ENCODE measurements at regions not wholly inside any gene's neighbourhood (a gene's known extent, or its start where the extent isn't known, plus 50 kb on each side); places are given as distances from the start of the nearest gene placed in this dataset.

GRCh38 chr3:164526250-164526649 is 552.0 kb downstream of the SI start:
- no peak for TF ChIP-seq CTCF (IDR thresholded peaks at IDR 0.05 in 2 of 3, conservative IDR thresholded peaks at IDR 0.05 in 1 of 3; ENCODE audit: borderline replicate concordance in 1 of 3, insufficient read depth in 1 of 3, low read depth in 2 of 3, low read length in 2 of 3)
- no peak for TF ChIP-seq YY1 (IDR thresholded peaks at IDR 0.05; ENCODE audit: extremely low read depth, insufficient replicate concordance, low read depth, low read length)
- no peak for TF ChIP-seq POLR2AphosphoS5 (IDR thresholded peaks at IDR 0.05; ENCODE audit: low read depth, low read length)
- TF ChIP-seq SIN3A (IDR thresholded peaks at IDR 0.05; ENCODE audit: low read depth) = no peak
- TF ChIP-seq REST (IDR thresholded peaks at IDR 0.05; ENCODE audit: low read depth) = no peak
- TF ChIP-seq POLR2A (IDR thresholded peaks at IDR 0.05; ENCODE audit: borderline replicate concordance, extremely low read depth, insufficient read depth, insufficient read length) = no peak
- TF ChIP-seq JUND (IDR thresholded peaks at IDR 0.05) = no peak
- TF ChIP-seq FOSL1 (IDR thresholded peaks at IDR 0.05; ENCODE audit: low read depth) = no peak
- no peak for TF ChIP-seq MAX (IDR thresholded peaks at IDR 0.05)
- TF ChIP-seq CEBPB (IDR thresholded peaks at IDR 0.05; ENCODE audit: low read depth) = no peak

All from HCT116 (cell line).